HepG2 (cell line): ENCODE measurements at regions not wholly inside any gene's neighbourhood (a gene's known extent, or its start where the extent isn't known, plus 50 kb on each side); places are given as distances from the start of the nearest gene placed in this dataset.

Source experiments
- CTCF ChIP-seq: sonication (generic); formaldehyde crosslinking; IDR thresholded peaks from 2 replicates; pipeline ENCODE4 v1.5.0; 2020; ENCODE audit warnings: mild to moderate bottlenecking, missing genetic modification reagents, moderate library complexity
- ERF ChIP-seq: IDR thresholded peaks from 2 replicates; pipeline ENCODE4 v1.6.1; 2018; ENCODE audit warnings: missing biosample characterization, missing genetic modification reagents
- HNF1B ChIP-seq: sonication (generic); formaldehyde crosslinking; IDR thresholded peaks from 2 replicates; pipeline ENCODE4 v1.5.1; 2020; ENCODE audit warnings: mild to moderate bottlenecking, moderate library complexity, missing genetic modification reagents
- MAX ChIP-seq: IDR thresholded peaks from 2 replicates; pipeline ENCODE4 v1.6.1; 2012; ENCODE audit warnings: inconsistent platforms
- MEIS1 ChIP-seq: sonication (generic); formaldehyde crosslinking; IDR thresholded peaks from 2 replicates; pipeline ENCODE4 v1.9.0; 2021; ENCODE audit warnings: mild to moderate bottlenecking, missing genetic modification reagents, moderate library complexity, borderline replicate concordance
- POLR2A ChIP-seq, 2 experiments: IDR thresholded peaks; 2 replicates each; pipeline ENCODE4 v1.6.1; 2011; ENCODE audit warnings: low read depth in 2 of 2, low read length in 2 of 2, mild to moderate bottlenecking in 1 of 2, moderate library complexity in 1 of 2; ENCODE audit not compliant: insufficient read depth in 1 of 2
- RXRB ChIP-seq: IDR thresholded peaks from 2 replicates; pipeline ENCODE4 v1.6.1; 2016; ENCODE audit warnings: borderline replicate concordance, missing genetic modification reagents, missing compliant biosample characterization
- THRA ChIP-seq: sonication (generic); formaldehyde crosslinking; IDR thresholded peaks from 2 replicates; pipeline ENCODE4 v1.4.0; 2020; ENCODE audit warnings: missing genetic modification reagents, borderline replicate concordance

- TF ChIP-seq ERF (CRISPR knock-in tag) (no peak), MAX (no peak), HNF1B (no peak), THRA (CRISPR knock-in tag) (no peak), RXRB (no peak), POLR2A (IDR thresholded peaks at IDR 0.05; ENCODE audit: insufficient read depth in 1 of 2, low read depth in 2 of 2, low read length in 2 of 2) (no peak), CTCF (CRISPR knock-in tag) (no peak), MEIS1 (CRISPR knock-in tag) (no peak)
These were observed 245.9 kb upstream of the ELAC2 start for GRCh38 chr17:13263746-13264145.
